HG03039 (cell line): ENCODE measurements at regions not wholly inside any gene's neighbourhood (a gene's known extent, or its start where the extent isn't known, plus 50 kb on each side); places are given as distances from the start of the nearest gene placed in this dataset.

Experiments
- ATAC-seq: cut with Tn5 transposase; IDR thresholded peaks from one replicate; pipeline ENCODE4 v1.9.1; 2021; ENCODE audit warnings: mild to moderate bottlenecking, moderate library complexity; ENCODE audit not compliant: unreplicated experiment

DNA sequence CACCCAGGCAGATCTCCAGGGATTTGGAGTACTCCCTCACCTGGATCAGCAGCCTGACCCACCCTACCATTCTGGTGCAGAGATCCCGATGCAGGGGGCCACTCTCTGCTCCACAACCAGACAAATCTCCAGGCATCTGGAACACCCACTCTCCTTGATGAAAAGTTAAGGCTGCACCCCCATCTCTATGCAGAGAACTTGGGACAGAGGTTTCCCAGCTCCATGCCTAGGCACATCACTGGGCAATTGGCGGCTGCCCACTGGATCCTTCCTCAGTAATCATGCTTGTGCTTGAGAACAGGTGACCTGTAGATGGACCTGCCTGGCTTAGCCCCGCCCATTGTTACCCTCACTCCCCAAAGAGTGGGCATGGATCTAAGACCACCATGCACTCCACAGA lies 624.9 kb downstream of the CBLN2 start:
- ATAC-seq, result no peak

DNA sequence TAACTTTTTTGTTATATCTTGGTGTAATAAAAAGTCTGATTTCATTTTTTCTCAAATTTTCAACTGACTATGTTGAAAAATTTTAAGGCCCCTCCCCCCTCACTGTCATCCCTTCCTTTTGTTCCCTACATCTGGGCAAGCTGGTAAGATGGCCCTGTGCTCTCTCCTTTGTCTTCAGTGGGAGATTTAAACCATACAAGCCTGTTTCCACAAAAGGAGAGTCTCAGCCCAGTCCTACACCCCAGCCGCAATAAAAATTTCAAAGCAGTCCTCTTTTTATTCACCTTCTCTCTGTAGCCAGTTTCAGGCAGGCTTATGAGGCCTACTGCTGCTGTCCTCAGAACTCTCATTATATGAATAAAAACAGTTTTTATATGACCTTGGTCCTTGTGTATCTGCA lies 630.5 kb downstream of the CBLN2 start:
- ATAC-seq, result no peak

DNA sequence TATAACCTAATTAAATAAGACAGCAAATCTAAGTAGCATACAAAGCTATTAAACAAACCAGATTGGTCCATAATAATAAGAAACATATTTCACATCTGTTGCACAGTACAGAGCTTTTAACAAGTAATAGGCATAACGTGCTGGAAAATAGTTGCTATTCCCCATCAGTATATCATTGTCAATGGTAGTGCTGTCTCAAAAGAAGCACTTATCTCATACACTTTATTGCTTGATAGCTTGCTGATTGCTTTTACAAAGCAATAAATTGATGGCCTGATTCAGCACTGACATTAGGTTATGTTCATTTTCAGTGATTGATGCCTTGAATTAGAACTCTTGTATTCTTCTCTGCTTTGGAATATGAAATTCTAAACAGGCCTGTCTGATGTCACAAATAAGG lies 641.7 kb downstream of the CBLN2 start:
- no peak for ATAC-seq

DNA sequence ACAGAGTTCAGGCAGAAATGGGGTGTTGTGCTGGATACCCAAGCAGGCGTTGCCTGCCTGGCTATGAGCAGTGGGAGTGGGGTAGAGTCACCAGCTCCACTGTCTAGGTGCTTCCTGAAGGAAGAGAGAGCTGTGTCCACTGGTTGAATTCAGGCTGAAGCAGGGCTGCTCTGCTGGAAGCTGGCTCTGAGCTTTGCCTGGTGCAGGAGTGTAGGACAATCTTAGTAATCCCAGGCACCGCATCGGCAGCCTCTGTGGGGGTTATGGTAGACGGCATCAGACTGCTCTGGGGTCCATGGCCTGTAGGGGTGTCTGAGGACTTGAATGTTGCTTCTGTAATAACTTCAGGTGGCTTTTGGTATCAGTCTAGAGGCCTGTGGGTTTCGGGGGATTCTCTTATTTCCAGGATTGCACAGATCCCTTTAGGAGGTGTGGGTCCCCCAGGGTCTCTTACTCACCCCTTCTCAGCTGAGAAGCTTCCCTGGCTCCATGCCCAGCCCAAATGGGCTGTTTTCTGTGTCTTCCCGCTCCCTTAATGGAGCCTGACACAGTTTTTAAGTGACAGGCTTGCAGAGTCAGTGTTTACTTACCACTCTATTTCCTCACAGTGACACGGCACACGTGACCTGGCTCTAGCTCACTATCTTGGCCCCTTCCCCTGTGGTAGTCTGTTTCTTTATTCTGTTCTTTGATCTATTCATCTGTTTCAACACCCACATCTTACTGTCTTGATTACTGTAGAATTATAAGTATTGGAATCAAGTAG lies 644.3 kb downstream of the CBLN2 start:
- ATAC-seq, result no peak

DNA sequence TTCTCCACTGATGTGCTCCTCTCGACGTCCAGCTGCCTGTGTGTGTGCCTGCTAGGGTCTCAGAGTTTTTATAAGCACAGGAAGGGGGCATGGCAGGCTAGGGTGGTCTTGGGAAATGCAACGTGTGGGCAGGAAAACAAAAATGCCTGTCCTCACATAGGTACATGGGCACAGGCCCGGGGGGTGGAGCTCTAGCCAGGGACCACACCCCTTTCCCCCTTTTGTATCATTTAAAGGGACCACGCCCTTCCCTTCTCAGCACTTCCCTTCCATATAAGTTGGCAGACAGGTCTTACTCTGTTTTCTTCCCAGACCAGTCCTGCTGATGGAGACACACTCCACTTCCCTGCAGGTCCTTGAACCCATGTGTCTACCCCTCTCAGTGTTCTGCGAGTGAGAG lies 645.0 kb downstream of the CBLN2 start:
- ATAC-seq, result no peak

DNA sequence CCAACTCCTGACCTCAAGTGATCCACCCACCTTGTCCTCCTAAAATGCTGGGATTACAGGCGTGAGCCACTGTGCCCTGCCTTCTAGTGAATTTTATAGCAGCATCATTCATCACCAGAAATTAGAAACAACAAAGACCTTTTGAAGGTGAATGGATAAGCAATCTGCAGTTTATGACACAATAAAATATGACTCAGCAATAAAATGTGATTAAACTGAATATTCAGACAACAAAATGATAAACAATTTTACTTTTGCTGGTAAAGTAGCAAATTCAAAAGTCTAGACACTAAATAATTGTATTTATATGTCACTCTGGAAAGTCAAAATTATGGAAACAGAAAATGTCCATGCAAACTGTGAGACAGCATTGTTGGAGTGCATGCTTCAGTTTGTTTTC lies 656.6 kb downstream of the CBLN2 start:
- ATAC-seq, result no peak

DNA sequence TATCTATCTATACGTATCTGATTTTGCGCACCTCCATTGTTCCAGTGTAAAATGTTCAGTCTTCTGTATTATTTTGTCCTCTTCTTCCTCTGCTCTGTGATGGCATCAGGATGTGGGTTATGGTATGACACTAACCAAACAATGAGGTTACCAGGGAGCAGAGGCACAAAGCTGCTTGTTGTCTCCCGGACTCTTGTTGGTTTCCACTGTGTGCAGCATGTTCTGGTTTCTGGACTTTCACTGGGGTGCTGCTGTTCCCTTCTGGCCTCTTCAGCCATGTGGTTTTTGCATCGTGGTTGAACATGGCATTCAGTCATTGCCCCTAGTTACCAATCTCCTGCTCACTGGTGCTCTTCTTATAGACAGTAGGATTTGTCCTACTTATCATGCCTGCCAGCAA lies 665.9 kb downstream of the CBLN2 start:
- ATAC-seq, result no peak

DNA sequence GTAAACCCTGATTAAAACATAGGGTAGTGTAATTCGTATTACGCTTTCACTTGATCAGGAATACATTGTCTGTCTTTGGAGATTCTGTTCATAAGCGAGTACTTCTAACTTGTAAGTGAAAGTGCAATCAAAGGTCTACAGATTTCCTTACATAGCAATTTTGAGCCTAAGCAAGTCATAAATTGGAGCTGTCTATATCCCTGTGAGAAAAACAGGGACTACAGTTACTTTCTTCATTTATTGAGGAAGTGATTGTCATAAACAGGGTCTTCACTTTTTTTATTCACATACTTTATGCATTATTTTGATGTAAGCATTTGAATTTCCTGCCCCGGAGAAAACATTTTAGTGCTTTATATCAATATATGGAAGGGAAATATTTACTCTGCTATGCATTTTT lies 670.4 kb downstream of the CBLN2 start:
- ATAC-seq, result no peak

DNA sequence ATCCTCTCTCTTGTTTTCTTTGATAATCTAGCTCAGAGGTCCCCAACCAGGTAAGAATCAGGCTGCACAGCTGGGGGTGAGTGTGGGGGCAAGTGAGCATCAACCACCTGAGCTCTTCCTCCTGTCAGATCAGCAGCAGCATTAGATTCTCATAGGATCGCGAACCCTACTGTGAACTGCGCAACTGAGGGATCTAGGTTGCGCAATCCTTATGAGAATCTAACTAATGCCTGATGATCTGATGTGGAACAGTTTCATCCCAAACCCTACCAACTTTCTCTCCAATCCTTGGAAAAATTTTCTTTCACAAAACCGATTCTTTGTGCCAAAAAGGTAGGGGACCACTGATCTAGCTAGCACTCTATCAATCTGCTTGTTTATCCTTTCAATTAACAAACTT lies 678.3 kb downstream of the CBLN2 start:
- ATAC-seq, result no peak

DNA sequence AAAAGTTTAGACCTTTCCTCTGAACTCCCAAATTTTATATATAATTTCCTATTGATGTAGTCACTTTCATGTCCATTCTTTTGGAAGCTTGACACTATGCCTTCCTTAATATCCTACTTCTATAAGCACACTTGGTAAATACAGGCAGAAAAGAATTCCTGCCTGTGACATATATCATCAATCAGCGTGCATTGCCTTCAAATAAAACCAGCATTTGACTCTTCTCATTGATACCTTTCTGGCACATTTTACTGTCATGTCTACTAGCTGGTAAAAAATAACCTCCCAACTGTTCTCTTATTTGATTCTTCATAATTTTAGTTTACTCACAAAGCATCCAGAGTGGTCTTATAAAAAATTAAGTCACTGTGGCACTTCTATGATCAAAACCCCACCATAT lies 693.5 kb downstream of the CBLN2 start:
- ATAC-seq, result no peak

DNA sequence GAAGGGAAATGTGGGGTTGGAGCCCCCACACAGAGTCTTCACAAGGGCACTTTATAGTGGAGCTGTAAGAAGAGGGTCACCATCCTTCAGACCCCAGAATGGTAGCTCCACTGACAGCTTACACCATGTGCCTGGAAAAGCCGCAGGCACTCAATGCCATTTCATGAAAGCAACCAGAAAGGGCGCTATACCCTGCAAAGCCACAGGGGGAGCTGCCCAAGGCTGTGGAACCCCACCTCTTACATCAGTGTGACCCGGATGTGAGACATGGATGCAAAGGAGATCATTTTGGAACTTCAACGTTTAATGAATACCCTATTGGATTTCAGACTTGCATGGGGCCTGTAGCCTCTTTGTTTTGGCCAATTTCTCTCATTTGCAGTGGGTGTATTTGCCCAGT lies 694.7 kb downstream of the CBLN2 start:
- ATAC-seq, result no peak

DNA sequence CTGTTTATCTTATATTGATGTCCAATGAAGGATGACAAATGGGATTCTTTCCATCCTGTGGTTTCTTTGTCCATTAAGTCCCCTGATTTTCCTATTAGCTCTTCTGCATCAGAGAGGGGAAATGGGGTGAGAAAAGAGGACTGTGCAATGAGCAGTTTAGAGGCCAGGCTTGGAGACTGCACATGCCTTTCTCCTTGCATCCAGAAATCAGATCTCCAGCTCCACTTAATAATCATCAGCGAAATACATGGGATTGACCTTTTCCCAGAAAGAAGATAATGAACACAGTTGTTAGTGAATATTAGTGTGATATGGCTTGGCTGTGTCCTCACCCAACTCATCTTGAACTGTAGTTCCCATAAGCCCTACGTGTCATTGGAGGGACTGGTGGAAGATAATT lies 697.4 kb downstream of the CBLN2 start:
- ATAC-seq, result no peak

DNA sequence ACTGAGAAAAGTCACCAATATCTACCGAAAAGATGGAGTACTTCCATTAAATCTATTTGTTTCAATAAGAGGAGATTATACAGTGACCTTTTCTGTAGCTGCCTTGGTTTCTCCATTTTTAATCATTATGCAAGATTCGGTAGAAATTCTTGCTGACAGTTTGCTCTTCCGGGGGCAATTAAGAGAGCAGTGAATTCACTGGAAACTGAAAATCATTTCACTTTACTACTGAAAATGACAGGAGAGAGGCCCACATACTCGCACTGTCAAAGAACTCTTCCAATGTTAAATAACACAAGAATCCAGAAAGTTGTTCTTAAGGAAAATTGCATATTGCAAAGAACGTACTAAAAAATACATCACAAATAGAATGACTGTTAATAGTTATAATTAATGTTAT lies 699.3 kb downstream of the CBLN2 start:
- ATAC-seq, result no peak

DNA sequence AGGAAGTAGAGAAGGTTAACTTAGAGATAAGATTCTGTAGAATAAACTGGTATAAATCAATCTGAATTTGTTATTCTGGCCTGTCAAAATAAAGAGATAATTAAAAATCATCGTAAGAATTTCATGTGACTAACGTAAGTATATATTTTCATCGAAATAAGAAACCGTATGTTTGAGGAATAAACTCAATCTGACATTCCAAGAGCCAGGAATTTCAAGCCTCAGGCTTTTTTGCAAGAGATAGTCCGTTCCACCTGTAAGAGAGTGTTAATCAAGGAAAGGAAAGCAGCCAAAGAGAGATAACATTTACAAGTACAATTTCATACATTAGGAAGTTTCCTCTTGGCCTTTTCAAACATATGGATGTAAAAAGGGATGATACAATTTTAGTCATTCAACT lies 701.5 kb downstream of the CBLN2 start:
- no peak for ATAC-seq

DNA sequence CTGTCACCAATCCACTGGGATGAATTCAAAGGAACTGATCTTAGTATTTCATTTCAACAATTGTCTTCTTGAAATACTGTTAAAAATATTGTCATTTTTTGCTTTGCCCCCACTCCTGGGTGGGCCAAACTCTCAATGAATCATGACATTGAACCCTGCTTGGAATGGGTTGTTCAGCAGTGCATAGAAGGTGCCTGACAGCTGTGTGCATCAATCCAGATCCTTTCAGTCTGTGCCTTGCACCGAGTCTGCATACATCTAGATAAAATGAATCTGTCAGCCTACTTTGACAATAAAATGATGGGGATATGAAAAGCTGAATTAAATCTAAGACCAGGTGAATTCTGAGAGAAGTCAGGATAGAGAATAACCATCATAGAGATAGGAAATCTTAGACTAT lies 706.6 kb downstream of the CBLN2 start:
- no peak for ATAC-seq

DNA sequence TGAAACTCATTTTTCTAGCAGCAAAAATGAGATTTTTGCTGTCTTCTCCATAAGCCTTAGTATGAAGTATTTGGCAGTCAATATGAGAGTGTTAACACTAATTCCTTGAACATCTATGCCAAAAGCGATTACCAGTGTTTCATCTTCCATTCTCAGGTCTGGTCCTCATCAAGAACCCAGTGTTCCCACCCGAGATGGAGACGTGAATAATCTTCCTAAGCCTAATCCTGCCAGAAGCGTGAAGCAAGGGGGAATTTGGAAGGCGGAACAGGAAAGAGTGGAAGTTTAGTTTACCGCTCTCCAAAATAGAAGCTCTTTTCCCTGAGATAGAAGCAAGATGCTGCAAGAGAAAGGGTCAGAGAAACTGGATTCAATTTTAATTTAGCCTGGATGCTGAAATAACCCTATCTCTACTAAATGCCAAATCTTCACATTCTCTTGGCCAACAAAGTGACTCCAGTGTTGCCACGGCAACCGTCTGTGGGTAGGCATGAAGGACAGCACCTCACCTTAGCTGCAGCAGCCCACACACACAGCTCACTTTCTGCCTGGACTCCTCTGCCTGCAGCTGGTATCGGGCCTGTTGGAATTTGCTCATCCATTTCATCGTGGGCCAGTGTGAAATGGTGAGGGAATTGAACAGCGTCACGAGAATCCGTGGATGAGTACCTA lies 711.1 kb downstream of the CBLN2 start:
- no peak for ATAC-seq

DNA sequence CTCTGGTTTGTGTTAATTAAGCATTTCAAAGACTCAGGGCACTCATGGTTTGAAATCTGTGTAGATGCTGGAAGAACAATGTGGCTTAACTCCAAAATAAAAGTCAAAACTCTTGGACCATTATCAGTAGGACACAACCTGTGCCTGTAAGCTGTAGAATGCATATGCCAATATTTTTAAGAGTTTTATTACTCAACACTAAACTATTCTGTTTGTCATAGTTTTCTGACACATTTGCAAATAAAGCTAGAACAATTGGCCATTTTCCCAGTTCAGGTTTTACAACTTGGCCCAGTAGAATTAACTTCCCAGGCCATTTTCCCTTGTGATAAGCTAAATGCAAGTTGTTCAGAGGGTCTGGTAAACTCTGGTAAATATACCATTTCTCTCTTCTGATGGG lies 713.1 kb downstream of the CBLN2 start:
- ATAC-seq, result no peak

DNA sequence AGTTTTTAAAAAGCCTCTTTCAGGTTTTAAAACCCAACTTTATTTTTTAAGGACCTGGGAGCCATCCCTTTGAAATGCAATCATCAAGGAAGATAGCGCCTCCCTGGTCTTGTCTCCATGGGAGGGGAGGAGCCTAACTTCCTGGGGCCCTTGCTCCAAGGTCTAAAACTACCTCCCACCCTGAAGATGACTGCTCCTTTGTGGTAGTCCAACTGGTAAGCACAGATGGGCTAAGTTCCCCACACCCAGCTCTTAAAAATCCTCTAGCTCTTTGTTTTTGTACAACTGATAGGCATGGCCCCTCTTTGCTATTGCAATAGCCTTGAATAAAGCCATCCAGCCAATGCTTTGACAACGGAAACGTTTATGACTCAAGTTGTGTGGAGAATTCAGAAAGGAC lies 716.8 kb downstream of the CBLN2 start:
- ATAC-seq, result no peak

DNA sequence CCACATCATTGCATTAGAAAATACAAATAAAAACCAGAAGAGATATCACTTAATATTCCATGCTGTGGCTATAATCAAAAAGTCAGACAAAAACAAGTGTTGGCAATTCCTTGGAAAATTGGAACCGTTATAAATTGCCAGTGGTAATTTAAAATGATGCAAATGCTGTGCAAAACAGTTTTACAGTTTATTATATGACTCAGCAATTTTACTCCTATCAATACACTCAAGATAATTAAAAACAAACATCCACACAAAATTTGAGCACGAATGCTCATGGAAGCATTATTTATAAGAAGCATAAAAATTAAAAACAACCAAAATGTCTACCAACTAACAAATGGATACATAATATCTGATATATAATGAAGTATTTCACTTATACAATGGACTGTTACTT lies 728.8 kb downstream of the CBLN2 start:
- no peak for ATAC-seq

DNA sequence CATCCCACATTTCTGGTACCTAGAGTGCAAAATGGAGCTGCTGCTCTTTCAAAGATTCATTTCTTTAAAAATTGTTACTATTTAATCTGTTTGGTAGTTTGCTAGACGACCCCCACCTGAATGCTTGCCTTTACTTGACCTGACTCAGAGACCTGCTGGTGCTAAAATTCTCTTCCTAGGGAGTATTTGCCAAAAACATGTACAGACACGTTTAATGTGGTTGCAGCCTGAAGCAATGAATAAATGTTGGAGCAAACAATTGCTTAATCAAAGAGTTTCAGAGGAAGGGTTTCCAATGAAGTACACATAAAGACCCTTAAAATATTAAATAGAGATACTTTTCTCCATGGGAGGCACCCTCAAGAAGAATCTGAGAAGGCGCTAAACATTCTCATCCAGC lies 734.4 kb downstream of the CBLN2 start:
- ATAC-seq, result no peak

DNA sequence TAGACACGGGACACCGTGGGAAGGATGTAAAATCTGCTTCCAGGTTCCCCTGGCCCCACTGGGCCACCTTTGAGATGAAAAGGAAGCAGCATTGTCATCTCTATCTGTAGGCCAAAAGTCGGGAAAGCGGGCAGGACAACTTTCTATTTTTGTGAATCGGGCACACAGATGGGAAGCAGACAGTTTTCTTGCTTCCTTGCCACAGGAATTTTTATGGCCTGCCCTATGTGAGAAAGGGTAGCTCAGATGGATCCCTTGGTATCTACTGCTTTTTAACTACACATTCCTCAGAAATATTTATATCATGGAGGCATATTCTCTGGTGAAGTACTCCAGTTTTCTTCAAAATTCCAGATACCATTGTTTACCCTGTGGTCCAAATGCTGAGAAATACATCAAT lies 735.5 kb downstream of the CBLN2 start:
- ATAC-seq, result no peak

DNA sequence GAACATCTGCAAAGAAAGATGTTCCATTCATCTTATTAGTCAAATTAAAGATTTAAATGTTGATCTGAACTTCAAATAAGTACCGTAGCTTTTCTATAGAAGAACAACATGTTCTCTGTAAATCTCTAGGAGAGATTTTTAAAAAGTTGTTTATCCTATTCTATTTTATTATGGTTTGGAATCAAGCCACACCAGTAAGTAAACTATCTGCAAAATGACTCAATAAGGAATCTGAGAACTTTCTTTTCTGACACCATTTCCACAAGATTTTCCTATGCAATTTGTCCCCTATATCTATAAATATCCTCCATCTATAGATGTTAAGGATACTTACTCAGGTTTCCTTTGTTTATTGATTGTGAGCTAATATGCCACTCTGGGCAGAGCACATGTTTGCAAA lies 736.6 kb downstream of the CBLN2 start:
- no peak for ATAC-seq
